Ovary (tissue), 7 donors: ENCODE measurements at regions not wholly inside any gene's neighbourhood (a gene's known extent, or its start where the extent isn't known, plus 50 kb on each side); places are given as distances from the start of the nearest gene placed in this dataset.

Experiments used
- DNase-seq, 5 donors: peaks; one replicate each; pipeline ENCODE4 v3.0.0-alpha.2; 2019 to 2020
- H3K27ac ChIP-seq, 2 donors: fragments of 200-600 bp; one replicate each; pipeline versions ENCODE4 v1.5.1 to v1.8.0; 2019 to 2022
- H3K27me3 ChIP-seq: fragments of 200-600 bp; one replicate; pipeline ENCODE4 v1.8.0; 2022
- H3K36me3 ChIP-seq: fragments of 200-600 bp; sonication (generic); one replicate; pipeline ENCODE4 v1.5.1; 2019
- H3K4me1 ChIP-seq: one replicate; pipeline ENCODE4 v1.8.1; 2013; ENCODE audit warnings: mild to moderate bottlenecking, moderate library complexity; ENCODE audit not compliant: insufficient read depth
- H3K4me3 ChIP-seq: fragments of 200-600 bp; sonication (generic); one replicate; pipeline ENCODE4 v1.5.1; 2017
- H3K9me3 ChIP-seq, 2 donors: fragments of 200-600 bp in 1 of 2; sonication (generic) in 1 of 2; one replicate each; pipeline versions ENCODE4 v1.5.1 to v1.8.1; 2013 to 2019; ENCODE audit warnings: mild to moderate bottlenecking in 1 of 2, moderate library complexity in 1 of 2
- EP300 ChIP-seq: sonication (generic); formaldehyde crosslinking; IDR thresholded peaks from one replicate; pipeline ENCODE4 v1.6.1; 2017; ENCODE audit warnings: antibody characterized with exemption
- POLR2A ChIP-seq: fragments of 450-650 bp; IDR thresholded peaks from one replicate; pipeline ENCODE4 v1.6.1; 2017; ENCODE audit warnings: antibody characterized with exemption, mild to moderate bottlenecking, moderate library complexity
- WGBS, 3 donors: extraction: QIAGEN DNeasy Blood & Tissue Kit in 1 of 3; methylation state at CpG; one replicate each; pipeline versions ENCODE4 v1.1.5 to v1.1.7; 2013 to 2017; 5-methylcytosine and 5-hydroxymethylcytosine counted together
- intact Hi-C, 4 donors: fragments of 100-400 bp; cut with DNase I; formaldehyde crosslinking; loops; one replicate each; pipeline versions ENCODE4 v1.11.0 to v1.15.1; 2022 to 2023
- TF ChIP-seq, protein P1 (sequence below), 3 donors: fragments of 450-650 bp in 2 of 3; fragments of 200-600 bp in 1 of 3; IDR thresholded peaks; one replicate each; pipeline versions ENCODE4 v1.5.1 to v1.8.0; 2016 to 2022; ENCODE audit warnings: antibody characterized with exemption in 3 of 3, mild to moderate bottlenecking in 1 of 3
- donor health status: DM: no; HTN: no; CAD: no; lungs with moderate emphysema.
- donor health status: DM: no; HTN: no; CAD: no.
- donor health status: Bipolar disorder and iron deficiency.
- donor health status: DM: no; HTN: no; CAD: no.
- donor health status: DM: yes; HTN: yes; CAD: no.

DNA sequence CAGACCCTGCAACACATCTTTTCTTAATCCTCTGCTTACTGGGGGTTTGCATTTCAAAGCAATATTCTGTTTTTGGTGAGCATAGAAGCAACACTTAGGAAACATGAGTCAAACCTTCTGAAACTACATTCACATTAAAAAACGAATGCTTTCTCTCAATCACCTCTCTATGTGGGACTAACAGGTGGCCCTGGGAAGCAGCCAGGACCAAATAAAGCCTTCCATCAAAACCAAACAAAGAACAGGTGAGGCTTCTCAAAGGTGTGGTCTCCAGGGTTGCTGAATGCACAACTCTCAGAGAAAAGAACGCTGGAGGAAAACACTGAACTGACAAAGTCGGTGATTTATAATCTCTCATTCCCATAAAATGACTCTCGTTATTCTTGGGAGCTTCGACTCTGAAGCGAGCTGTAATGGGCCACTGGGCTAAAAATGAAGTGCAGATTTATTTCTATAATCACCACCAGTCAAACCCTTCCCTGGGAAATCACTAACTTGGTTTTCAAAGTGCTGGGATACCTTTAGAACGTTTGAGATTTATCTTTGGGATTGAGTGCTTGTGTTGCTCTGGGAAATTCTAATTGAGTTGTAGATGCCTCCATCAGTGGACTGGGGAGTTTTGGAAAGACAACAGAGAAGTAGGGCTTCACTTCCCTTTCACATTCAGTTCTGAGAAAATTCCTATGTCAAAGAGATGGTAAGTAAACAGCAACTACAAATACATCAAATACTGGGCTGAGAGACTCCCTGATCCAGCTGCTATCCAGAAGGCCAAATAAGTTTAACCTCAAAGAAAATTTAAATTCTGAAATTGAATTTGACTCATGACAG lies 262.0 kb upstream of the TMPO start:
- intact Hi-C loops, result no loop called here
- 18 to 22% (median 21%) methylated on average over 7 of the region's 7 CpGs for WGBS, 3 donors
- Histone ChIP-seq H3K27ac (no peak overlapping the region), H3K4me1 (no peaks in the 10 kb centered on the region), H3K4me3 (no peak overlapping the region), H3K27me3 (no peaks in the 10 kb centered on the region), H3K36me3 (no peaks in the 10 kb centered on the region), H3K9me3 (no peaks in the 10 kb centered on the region)
- DNase-seq, result no peak
- TF ChIP-seq, protein P1, sequence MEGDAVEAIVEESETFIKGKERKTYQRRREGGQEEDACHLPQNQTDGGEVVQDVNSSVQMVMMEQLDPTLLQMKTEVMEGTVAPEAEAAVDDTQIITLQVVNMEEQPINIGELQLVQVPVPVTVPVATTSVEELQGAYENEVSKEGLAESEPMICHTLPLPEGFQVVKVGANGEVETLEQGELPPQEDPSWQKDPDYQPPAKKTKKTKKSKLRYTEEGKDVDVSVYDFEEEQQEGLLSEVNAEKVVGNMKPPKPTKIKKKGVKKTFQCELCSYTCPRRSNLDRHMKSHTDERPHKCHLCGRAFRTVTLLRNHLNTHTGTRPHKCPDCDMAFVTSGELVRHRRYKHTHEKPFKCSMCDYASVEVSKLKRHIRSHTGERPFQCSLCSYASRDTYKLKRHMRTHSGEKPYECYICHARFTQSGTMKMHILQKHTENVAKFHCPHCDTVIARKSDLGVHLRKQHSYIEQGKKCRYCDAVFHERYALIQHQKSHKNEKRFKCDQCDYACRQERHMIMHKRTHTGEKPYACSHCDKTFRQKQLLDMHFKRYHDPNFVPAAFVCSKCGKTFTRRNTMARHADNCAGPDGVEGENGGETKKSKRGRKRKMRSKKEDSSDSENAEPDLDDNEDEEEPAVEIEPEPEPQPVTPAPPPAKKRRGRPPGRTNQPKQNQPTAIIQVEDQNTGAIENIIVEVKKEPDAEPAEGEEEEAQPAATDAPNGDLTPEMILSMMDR (IDR thresholded peaks at IDR 0.05), result no peak
- TF ChIP-seq EP300, result no peak

- H3K4me1 ChIP-seq, result no peaks in the 10 kb centered on the region
- H3K27me3 ChIP-seq, result no peaks in the 10 kb centered on the region
- no peak overlapping the region for H3K4me3 ChIP-seq
- DNase-seq, result no peak
- no peaks in the 10 kb centered on the region for H3K9me3 ChIP-seq
- TF ChIP-seq EP300 (no peak), POLR2A (no peak)
- TF ChIP-seq, protein P1 (IDR thresholded peaks at IDR 0.05), result no peak
- intact Hi-C loops, result no loop called here
- no peak overlapping the region for H3K27ac ChIP-seq
- WGBS, 3 donors, result 91 to 96% (median 93%) methylated on average over 1 of the region's 1 CpG
- no peaks in the 10 kb centered on the region for H3K36me3 ChIP-seq
Observed at GRCh38 chr12:98256830-98257229, 258.6 kb upstream of the TMPO start.

DNA sequence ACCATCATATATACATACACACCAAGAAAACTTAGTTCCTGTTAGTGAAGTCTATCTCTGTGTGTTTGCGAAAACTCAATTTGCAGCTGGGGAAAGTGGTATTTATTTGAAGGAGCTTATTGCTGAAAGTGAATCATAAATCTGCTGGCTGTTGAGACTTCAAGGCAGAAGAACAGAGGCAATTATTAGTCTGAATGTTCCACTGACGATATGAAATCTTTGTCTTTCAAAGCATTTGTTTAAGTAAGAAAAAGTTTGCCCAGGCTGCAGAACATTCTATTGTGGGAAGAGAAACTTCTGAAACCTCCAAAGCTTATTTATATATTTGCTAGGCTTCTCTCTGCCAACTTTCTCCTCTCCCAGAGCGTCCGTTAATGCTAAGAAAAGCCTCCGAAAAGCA lies 255.7 kb upstream of the TMPO start:
- no peak for TF ChIP-seq POLR2A
- no peak for TF ChIP-seq EP300
- TF ChIP-seq, protein P1 (IDR thresholded peaks at IDR 0.05), result no peak
- intact Hi-C loops, result no loop called here
- WGBS, 3 donors, result 11 to 13% (median 12%) methylated on average over 5 of the region's 5 CpGs
- DNase-seq, result no peak
- no peaks in the 10 kb centered on the region for H3K4me1 ChIP-seq
- H3K9me3 ChIP-seq, result no peaks in the 10 kb centered on the region
- H3K36me3 ChIP-seq, result no peaks in the 10 kb centered on the region
- no peak overlapping the region for H3K4me3 ChIP-seq
- no peak overlapping the region for H3K27ac ChIP-seq
- H3K27me3 ChIP-seq, result no peaks in the 10 kb centered on the region

DNA sequence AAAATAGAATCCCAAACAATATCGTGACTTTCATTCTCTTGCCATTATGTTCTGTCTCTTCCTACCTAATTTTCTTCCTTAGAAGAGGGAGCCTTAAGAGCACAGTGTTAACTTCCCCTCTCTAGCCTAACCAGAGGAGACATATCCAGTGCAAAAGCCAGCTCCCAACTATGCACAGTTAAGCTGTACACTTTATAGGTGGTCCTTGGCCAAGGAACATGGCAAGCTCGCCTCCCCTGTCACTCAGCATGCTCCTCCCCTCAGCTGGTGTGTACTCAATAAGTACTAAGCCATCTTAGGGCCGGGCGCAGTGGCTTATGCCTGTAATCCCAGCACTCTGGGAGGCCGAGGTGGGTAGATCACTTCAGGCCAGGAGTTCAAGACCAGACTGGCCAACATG lies 255.1 kb upstream of the TMPO start:
- Histone ChIP-seq H3K27ac (no peak overlapping the region), H3K36me3 (no peaks in the 10 kb centered on the region), H3K4me1 (no peaks in the 10 kb centered on the region), H3K27me3 (no peaks in the 10 kb centered on the region), H3K4me3 (no peak overlapping the region), H3K9me3 (no peaks in the 10 kb centered on the region)
- 61 to 70% (median 63%) methylated on average over 5 of the region's 5 CpGs for WGBS, 3 donors
- no peak for DNase-seq
- intact Hi-C loops, result no loop called here
- TF ChIP-seq POLR2A (no peak), EP300 (no peak)
- TF ChIP-seq, protein P1 (IDR thresholded peaks at IDR 0.05), result no peak
